ENCODE measurements at regions not wholly inside any gene's neighbourhood (a gene's known extent, or its start where the extent isn't known, plus 50 kb on each side); places are given as distances from the start of the nearest gene placed in this dataset.

- POLR2A ChIA-PET (ENCODE audit: unreplicated experiment), result no interaction called here
- CTCF ChIA-PET, result no interaction called here
These were observed 54.6 kb upstream of the HDAC9 start for GRCh38 chr7:18440934-18441333.

More at GRCh38 chr7:18440934-18441333, 54.6 kb upstream of the HDAC9 start:
- no peak overlapping the region for H3K56ac ChIP-seq (ENCODE audit: extremely low read depth, insufficient read depth, low read length)
- no peak overlapping the region for H4K8ac ChIP-seq (ENCODE audit: low read depth in 2 of 2, low read length in 2 of 2)
- WGBS, 2 experiments (ENCODE audit: extremely low coverage in 2 of 2, insufficient read length in 1 of 2), result no CpG with 5 or more reads among the region's 2 CpGs
- H3K4me3 ChIP-seq (ENCODE audit: insufficient read depth, low read depth, low read length), result no peak overlapping the region
- no peaks in the 10 kb centered on the region for H3K36me3 ChIP-seq (ENCODE audit: control insufficient read depth, insufficient read depth, low read length)
- no TSS peak for BruUV-seq (replicated peaks)
- TF ChIP-seq BHLHE40 (IDR thresholded peaks at IDR 0.05; ENCODE audit: low read depth, low read length) (no peak), CHD1 (IDR thresholded peaks at IDR 0.05; ENCODE audit: low read depth, low read length) (no peak), MXI1 (IDR thresholded peaks at IDR 0.05; ENCODE audit: borderline replicate concordance, low read depth, low read length) (no peak), SMC3 (IDR thresholded peaks at IDR 0.05; ENCODE audit: low read depth, low read length) (no peak), MAFK (IDR thresholded peaks at IDR 0.05; ENCODE audit: low read depth, low read length) (no peak), USF2 (IDR thresholded peaks at IDR 0.05; ENCODE audit: low read depth, low read length) (no peak), FOS (IDR thresholded peaks at IDR 0.05; ENCODE audit: low read depth, low read length) (no peak), CEBPB (IDR thresholded peaks at IDR 0.05; ENCODE audit: low read depth, low read length) (no peak), NFE2L2 (IDR thresholded peaks at IDR 0.05; ENCODE audit: low read depth, low read length) (no peak), MAZ (IDR thresholded peaks at IDR 0.05; ENCODE audit: borderline replicate concordance, low read depth, low read length) (no peak), RCOR1 (IDR thresholded peaks at IDR 0.05; ENCODE audit: insufficient replicate concordance, low read length) (no peak), ELK1 (IDR thresholded peaks at IDR 0.05; ENCODE audit: borderline replicate concordance, low read depth, low read length) (no peak), POLR2A (IDR thresholded peaks at IDR 0.05; ENCODE audit: low read depth, low read length) (no peak), RAD21 (IDR thresholded peaks at IDR 0.05; ENCODE audit: low read length) (no peak), RFX5 (IDR thresholded peaks at IDR 0.05; ENCODE audit: low read depth, low read length) (no peak)
- TF ChIP-seq, protein P1, sequence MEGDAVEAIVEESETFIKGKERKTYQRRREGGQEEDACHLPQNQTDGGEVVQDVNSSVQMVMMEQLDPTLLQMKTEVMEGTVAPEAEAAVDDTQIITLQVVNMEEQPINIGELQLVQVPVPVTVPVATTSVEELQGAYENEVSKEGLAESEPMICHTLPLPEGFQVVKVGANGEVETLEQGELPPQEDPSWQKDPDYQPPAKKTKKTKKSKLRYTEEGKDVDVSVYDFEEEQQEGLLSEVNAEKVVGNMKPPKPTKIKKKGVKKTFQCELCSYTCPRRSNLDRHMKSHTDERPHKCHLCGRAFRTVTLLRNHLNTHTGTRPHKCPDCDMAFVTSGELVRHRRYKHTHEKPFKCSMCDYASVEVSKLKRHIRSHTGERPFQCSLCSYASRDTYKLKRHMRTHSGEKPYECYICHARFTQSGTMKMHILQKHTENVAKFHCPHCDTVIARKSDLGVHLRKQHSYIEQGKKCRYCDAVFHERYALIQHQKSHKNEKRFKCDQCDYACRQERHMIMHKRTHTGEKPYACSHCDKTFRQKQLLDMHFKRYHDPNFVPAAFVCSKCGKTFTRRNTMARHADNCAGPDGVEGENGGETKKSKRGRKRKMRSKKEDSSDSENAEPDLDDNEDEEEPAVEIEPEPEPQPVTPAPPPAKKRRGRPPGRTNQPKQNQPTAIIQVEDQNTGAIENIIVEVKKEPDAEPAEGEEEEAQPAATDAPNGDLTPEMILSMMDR (conservative IDR thresholded peaks at IDR 0.05; ENCODE audit: low read depth, low read length), result no peak
- H4K5ac ChIP-seq (ENCODE audit: low read depth, low read length), result no peak overlapping the region
- no peaks in the 10 kb centered on the region for H3K27me3 ChIP-seq (ENCODE audit: control insufficient read depth, insufficient read depth, low read length)
- no peak overlapping the region for H2BK120ac ChIP-seq (ENCODE audit: low read depth, low read length)
- no peak overlapping the region for H3K18ac ChIP-seq (ENCODE audit: low read depth, low read length)
- no peak for ATAC-seq (ENCODE audit: low read depth)
- H3K79me1 ChIP-seq (ENCODE audit: low read depth in 1 of 2, low read length in 2 of 2), result no peaks in the 10 kb centered on the region
- no peak overlapping the region for H2AFZ ChIP-seq (replicated peaks; ENCODE audit: low read length, poor library complexity)
- no peak overlapping the region for H3K9ac ChIP-seq (ENCODE audit: low read depth, low read length)
- dilution Hi-C loops (cut with HindIII; ENCODE audit: low sequenced_read_pairs, unreplicated experiment) (no loop called here), in situ Hi-C loops (cut with MboI; ENCODE audit: low sequenced_read_pairs) (no loop called here), intact Hi-C loops (cut with micrococcal nuclease) (no loop called here)
- no peak overlapping the region for H2AK5ac ChIP-seq (ENCODE audit: low read depth, low read length)
- H3K4me1 ChIP-seq (ENCODE audit: control insufficient read depth, insufficient read depth, low read length), result peaks cover 2% of the 10 kb centered on the region; the same call in 1 of the 2 replicates
- no peaks in the 10 kb centered on the region for H3K9me3 ChIP-seq (ENCODE audit: control insufficient read depth, insufficient read depth, low read length)
- no peak overlapping the region for H3K4ac ChIP-seq (ENCODE audit: low read depth, low read length)
- H3K9me1 ChIP-seq (ENCODE audit: insufficient read depth, low read length), result no peaks in the 10 kb centered on the region
- no peak overlapping the region for H3K14ac ChIP-seq (replicated peaks; ENCODE audit: low read depth, low read length)
- H2AK9ac ChIP-seq (replicated peaks; ENCODE audit: low read depth, low read length, poor library complexity), result no peak overlapping the region
- H4K91ac ChIP-seq (ENCODE audit: insufficient read depth, low read depth, low read length), result no peak overlapping the region
- H3K4me2 ChIP-seq (ENCODE audit: low read depth, low read length), result no peak overlapping the region
- H3K27ac ChIP-seq (ENCODE audit: insufficient read depth, low read length), result no peak overlapping the region
- H3K23ac ChIP-seq (ENCODE audit: low read depth, low read length), result no peak overlapping the region
- H2BK5ac ChIP-seq (ENCODE audit: low read depth, low read length, poor library complexity, severe bottlenecking), result no peak overlapping the region
- no peak overlapping the region for H2BK20ac ChIP-seq (ENCODE audit: low read depth, low read length)
- DNase-seq, result no peak
- H4K20me1 ChIP-seq (ENCODE audit: insufficient read depth, low read length), result no peaks in the 10 kb centered on the region
- H2BK15ac ChIP-seq (ENCODE audit: low read depth, low read length), result no peak overlapping the region

All from IMR-90 (cell line).